LNCaP clone FGC (cell line): ENCODE measurements at regions not wholly inside any gene's neighbourhood (a gene's known extent, or its start where the extent isn't known, plus 50 kb on each side); places are given as distances from the start of the nearest gene placed in this dataset.
"Not testable (repeated sequence)": the region's sequence is repeated elsewhere in the genome, so short reads cannot be mapped to it uniquely, and the experiment has no call there.

Source experiments
- DNase-seq: peaks from one replicate; pipeline ENCODE4 v3.0.0-alpha.2; 2011; ENCODE audit warnings: low read depth
- H3K4me3 ChIP-seq: 2 replicates; pipeline ENCODE4 v1.5.1; 2011; ENCODE audit warnings: mild to moderate bottlenecking, low read depth, low read length, control low read depth
- CTCF ChIP-seq: IDR thresholded peaks from 2 replicates; pipeline ENCODE4 v1.5.1; 2012; ENCODE audit warnings: mild to moderate bottlenecking; ENCODE audit not compliant: control insufficient read depth, insufficient read depth; ENCODE audit errors: extremely low read depth

- no peak for TF ChIP-seq CTCF
- H3K4me3 ChIP-seq = no peak overlapping the region
- no peak for DNase-seq
These were observed 300.9 kb downstream of the MRPS30 start for GRCh38 chr5:45109636-45110035.

DNA sequence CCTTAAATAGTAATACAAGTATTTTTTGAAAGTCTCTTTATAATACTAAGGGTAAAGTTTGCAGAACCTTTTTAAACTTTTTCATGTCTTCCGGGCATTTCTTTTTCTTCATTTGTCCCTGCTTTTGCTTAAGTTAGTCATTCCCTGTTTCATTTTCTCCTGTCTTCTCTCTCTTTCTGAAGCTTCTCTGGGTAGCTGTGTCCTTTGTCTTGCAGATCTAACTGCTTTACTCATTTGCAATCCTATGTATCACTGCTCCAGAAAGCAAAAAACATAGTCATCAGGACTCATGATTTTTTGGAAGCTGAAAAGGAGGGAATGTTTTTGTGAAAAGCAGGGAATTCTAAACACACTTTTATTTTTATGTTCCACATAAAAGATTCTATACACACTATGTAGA is 301.7 kb downstream of the MRPS30 start:
- DNase-seq = no peak
- no peak for TF ChIP-seq CTCF
- no peak overlapping the region for H3K4me3 ChIP-seq

- DNase-seq = no peak
- H3K4me3 ChIP-seq = no peak overlapping the region
- TF ChIP-seq CTCF = no peak
These were observed 305.0 kb downstream of the MRPS30 start for GRCh38 chr5:45113726-45114125.

DNA sequence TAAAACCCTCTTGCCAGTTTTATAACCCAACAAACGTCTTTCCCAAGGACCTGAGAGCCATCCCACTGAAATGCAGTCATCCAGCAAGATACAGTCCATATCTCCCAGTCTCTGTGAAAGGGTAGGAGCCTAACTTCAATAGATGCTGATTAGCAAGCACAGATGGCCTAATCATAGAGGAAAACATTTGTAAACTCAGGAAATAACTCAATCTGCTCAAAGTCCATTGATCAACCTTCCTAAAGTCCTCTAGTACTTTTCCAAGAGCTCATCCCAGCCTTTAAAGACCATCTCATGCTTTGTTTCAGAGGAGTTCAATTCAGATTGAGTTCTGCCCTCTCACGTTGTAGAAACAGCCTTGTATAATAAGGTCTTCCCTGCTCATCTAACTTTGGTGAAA is 324.2 kb downstream of the MRPS30 start:
- H3K4me3 ChIP-seq = no peak overlapping the region
- DNase-seq = no peak
- no peak for TF ChIP-seq CTCF

DNA sequence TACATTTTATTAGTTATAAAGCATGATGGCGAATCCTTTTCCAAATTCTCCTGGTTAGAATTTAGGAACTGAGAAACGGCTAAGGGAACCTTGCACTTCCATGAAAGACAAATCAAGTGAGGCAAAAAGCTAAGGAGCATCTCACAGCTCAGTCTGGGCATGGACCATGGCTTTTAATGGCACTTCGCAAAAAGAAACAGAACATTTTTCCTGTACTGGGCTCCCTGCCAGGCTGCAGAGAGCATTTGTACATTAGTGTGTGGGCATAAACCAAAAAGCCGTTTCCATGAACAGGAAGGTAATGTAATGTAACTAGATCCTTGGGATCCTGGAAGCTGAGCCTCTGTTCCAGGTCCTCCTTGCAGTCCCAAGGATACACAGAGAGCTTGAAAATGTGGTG is 354.2 kb downstream of the MRPS30 start:
- TF ChIP-seq CTCF = no peak
- no peak for DNase-seq
- H3K4me3 ChIP-seq = no peak overlapping the region

GRCh38 chr5:45171563-45171962 is 362.8 kb downstream of the MRPS30 start:
- no peak for DNase-seq
- no peak overlapping the region for H3K4me3 ChIP-seq
- no peak for TF ChIP-seq CTCF

GRCh38 chr5:45172634-45173033 is 363.9 kb downstream of the MRPS30 start:
- not testable (repeated sequence) for H3K4me3 ChIP-seq

DNA sequence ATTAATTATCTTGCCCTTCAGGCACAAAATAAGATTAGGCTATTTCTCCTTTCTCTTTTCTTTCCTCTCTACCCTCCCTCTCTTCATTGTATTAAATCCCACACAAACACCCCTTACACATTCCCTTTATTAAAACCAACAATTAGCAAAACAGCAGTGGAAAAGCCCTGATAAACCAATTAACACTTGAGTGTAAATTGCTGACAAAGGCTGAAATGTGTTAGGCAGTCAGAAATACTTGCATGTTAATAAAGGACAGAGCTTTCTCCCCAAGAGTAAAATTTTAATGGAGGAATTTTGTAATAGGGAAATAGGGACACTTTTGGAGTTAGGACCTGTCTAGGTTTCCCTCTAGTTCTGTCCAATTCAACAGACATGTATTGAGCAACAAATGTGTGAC is 370.9 kb downstream of the MRPS30 start:
- no peak for TF ChIP-seq CTCF
- no peak for DNase-seq
- no peak overlapping the region for H3K4me3 ChIP-seq

More at GRCh38 chr5:45172634-45173033, 363.9 kb downstream of the MRPS30 start:
- DNase-seq = not testable (repeated sequence)
